HG03280 (cell line): ENCODE measurements at regions not wholly inside any gene's neighbourhood (a gene's known extent, or its start where the extent isn't known, plus 50 kb on each side); places are given as distances from the start of the nearest gene placed in this dataset.
"Not testable (repeated sequence)": the region's sequence is repeated elsewhere in the genome, so short reads cannot be mapped to it uniquely, and the experiment has no call there.

ENCODE experiments used
- ATAC-seq: cut with Tn5 transposase; IDR thresholded peaks from one replicate; pipeline ENCODE4 v1.9.1; 2021; ENCODE audit warnings: mild to moderate bottlenecking, moderate library complexity; ENCODE audit not compliant: unreplicated experiment

- no peak for ATAC-seq
Observed at GRCh38 chr6:115131709-115132490, 789.1 kb upstream of the HS3ST5 start.

GRCh38 chr6:115121513-115121912, 778.7 kb upstream of the HS3ST5 start:
- ATAC-seq, result not testable (repeated sequence)

GRCh38 chr6:115120391-115120790, 777.6 kb upstream of the HS3ST5 start:
- ATAC-seq, result no peak

GRCh38 chr6:115091461-115091860, 748.6 kb upstream of the HS3ST5 start:
- ATAC-seq, result no peak

GRCh38 chr6:115078555-115078954, 735.7 kb upstream of the HS3ST5 start:
- no peak for ATAC-seq

- no peak for ATAC-seq
Observed at GRCh38 chr6:115071962-115072361, 729.1 kb upstream of the HS3ST5 start.

- ATAC-seq, result no peak
Observed at GRCh38 chr6:115067690-115068447, 725.0 kb upstream of the HS3ST5 start.

- ATAC-seq, result no peak
Observed at GRCh38 chr6:115064680-115065079, 721.9 kb upstream of the HS3ST5 start.

- no peak for ATAC-seq
Observed at GRCh38 chr6:115060581-115060980, 717.8 kb upstream of the HS3ST5 start.

GRCh38 chr6:115058414-115059211, 715.8 kb upstream of the HS3ST5 start:
- ATAC-seq, result no peak

- ATAC-seq, result no peak
Observed at GRCh38 chr6:115055579-115055978, 712.8 kb upstream of the HS3ST5 start.

GRCh38 chr6:115054242-115054641, 711.4 kb upstream of the HS3ST5 start:
- not testable (repeated sequence) for ATAC-seq

- no peak for ATAC-seq
Observed at GRCh38 chr6:115053169-115053860, 710.5 kb upstream of the HS3ST5 start.

- ATAC-seq, result no peak
Observed at GRCh38 chr6:115016593-115016992, 673.8 kb upstream of the HS3ST5 start.

- ATAC-seq, result no peak
Observed at GRCh38 chr6:115004982-115005381, 662.2 kb upstream of the HS3ST5 start.

GRCh38 chr6:115004204-115004603, 661.4 kb upstream of the HS3ST5 start:
- ATAC-seq, result no peak

GRCh38 chr6:115001731-115002350, 659.0 kb upstream of the HS3ST5 start:
- no peak for ATAC-seq

- no peak for ATAC-seq
Observed at GRCh38 chr6:115000736-115001135, 657.9 kb upstream of the HS3ST5 start.

GRCh38 chr6:114998492-114998891, 655.7 kb upstream of the HS3ST5 start:
- peak; percentile 31 for ATAC-seq

- peak; percentile 80 for ATAC-seq
Observed at GRCh38 chr6:114997813-114998292, 655.0 kb upstream of the HS3ST5 start.
